ENCODE measurements at regions not wholly inside any gene's neighbourhood (a gene's known extent, or its start where the extent isn't known, plus 50 kb on each side); places are given as distances from the start of the nearest gene placed in this dataset.

DNA sequence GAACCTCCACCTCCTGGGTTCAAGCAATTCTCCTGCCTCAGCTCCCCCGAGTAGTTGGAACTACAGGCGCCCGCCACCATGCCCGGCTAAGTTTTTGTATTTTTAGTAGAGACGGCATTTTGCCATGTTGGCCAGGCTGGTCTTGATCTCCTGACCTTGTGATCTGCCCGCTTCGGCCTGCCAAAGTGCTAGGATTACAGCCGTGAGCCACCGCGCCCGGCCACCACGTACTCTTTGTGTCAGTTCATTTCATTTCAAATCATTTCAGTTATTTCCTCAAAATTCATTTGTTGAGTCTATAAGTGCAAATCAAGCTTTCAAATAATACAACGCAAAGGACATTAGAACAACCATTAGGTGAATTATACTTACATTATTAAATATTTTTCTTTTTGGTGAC, 943.8 kb downstream of the TYW1 start:
- DNase-seq (no peak), ATAC-seq (ENCODE audit: insufficient read depth, low read depth) (no peak)
- Histone ChIP-seq H3K36me3 (ENCODE audit: insufficient read depth, low read length) (no peaks in the 10 kb centered on the region), H3K9me3 (ENCODE audit: insufficient read depth, low read length, severe bottlenecking) (no peaks in the 10 kb centered on the region), H3K27ac (ENCODE audit: low read length) (no peak overlapping the region), H3K4me2 (ENCODE audit: insufficient read depth, low read length) (no peak overlapping the region), H3K27me3 (ENCODE audit: insufficient read depth, low read length, poor library complexity) (no peaks in the 10 kb centered on the region), H2AFZ (ENCODE audit: low read depth, low read length) (no peak overlapping the region), H4K20me1 (ENCODE audit: insufficient read depth, low read length) (no peaks in the 10 kb centered on the region), H3K9ac (ENCODE audit: low read depth, low read length) (no peak overlapping the region), H3K4me3 (ENCODE audit: low read depth in 1 of 2, low read length in 2 of 2) (no peak overlapping the region), H3K4me1 (ENCODE audit: insufficient read depth, low read length) (no peaks in the 10 kb centered on the region), H3K79me2 (ENCODE audit: insufficient read depth, low read length) (no peaks in the 10 kb centered on the region)
- TF ChIP-seq, protein P1, sequence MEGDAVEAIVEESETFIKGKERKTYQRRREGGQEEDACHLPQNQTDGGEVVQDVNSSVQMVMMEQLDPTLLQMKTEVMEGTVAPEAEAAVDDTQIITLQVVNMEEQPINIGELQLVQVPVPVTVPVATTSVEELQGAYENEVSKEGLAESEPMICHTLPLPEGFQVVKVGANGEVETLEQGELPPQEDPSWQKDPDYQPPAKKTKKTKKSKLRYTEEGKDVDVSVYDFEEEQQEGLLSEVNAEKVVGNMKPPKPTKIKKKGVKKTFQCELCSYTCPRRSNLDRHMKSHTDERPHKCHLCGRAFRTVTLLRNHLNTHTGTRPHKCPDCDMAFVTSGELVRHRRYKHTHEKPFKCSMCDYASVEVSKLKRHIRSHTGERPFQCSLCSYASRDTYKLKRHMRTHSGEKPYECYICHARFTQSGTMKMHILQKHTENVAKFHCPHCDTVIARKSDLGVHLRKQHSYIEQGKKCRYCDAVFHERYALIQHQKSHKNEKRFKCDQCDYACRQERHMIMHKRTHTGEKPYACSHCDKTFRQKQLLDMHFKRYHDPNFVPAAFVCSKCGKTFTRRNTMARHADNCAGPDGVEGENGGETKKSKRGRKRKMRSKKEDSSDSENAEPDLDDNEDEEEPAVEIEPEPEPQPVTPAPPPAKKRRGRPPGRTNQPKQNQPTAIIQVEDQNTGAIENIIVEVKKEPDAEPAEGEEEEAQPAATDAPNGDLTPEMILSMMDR (IDR thresholded peaks at IDR 0.05; ENCODE audit: borderline replicate concordance, extremely low read depth, low read length, poor library complexity, severe bottlenecking) = no peak
- TF ChIP-seq EZH2 (IDR thresholded peaks at IDR 0.05; ENCODE audit: borderline replicate concordance, low read depth, low read length, severe bottlenecking) = no peak

- H3K36me3 ChIP-seq (ENCODE audit: insufficient read depth, low read length) = no peaks in the 10 kb centered on the region
- H2AFZ ChIP-seq (ENCODE audit: low read depth, low read length) = no peak overlapping the region
- TF ChIP-seq, protein P1 (IDR thresholded peaks at IDR 0.05; ENCODE audit: borderline replicate concordance, extremely low read depth, low read length, poor library complexity, severe bottlenecking) = no peak
- no peak for TF ChIP-seq EZH2 (IDR thresholded peaks at IDR 0.05; ENCODE audit: borderline replicate concordance, low read depth, low read length, severe bottlenecking)
- H3K4me3 ChIP-seq (ENCODE audit: low read depth in 1 of 2, low read length in 2 of 2) = no peak overlapping the region
- H3K27ac ChIP-seq (ENCODE audit: low read length) = no peak overlapping the region
- no peaks in the 10 kb centered on the region for H3K27me3 ChIP-seq (ENCODE audit: insufficient read depth, low read length, poor library complexity)
- DNase-seq = no peak
- no peaks in the 10 kb centered on the region for H3K4me1 ChIP-seq (ENCODE audit: insufficient read depth, low read length)
- H4K20me1 ChIP-seq (ENCODE audit: insufficient read depth, low read length) = no peaks in the 10 kb centered on the region
- no peak overlapping the region for H3K9ac ChIP-seq (ENCODE audit: low read depth, low read length)
- no peak for ATAC-seq (ENCODE audit: insufficient read depth, low read depth)
- no peaks in the 10 kb centered on the region for H3K9me3 ChIP-seq (ENCODE audit: insufficient read depth, low read length, severe bottlenecking)
- no peak overlapping the region for H3K4me2 ChIP-seq (ENCODE audit: insufficient read depth, low read length)
- no peaks in the 10 kb centered on the region for H3K79me2 ChIP-seq (ENCODE audit: insufficient read depth, low read length)
Observed at GRCh38 chr7:67947191-67947590, 950.6 kb downstream of the TYW1 start.

DNA sequence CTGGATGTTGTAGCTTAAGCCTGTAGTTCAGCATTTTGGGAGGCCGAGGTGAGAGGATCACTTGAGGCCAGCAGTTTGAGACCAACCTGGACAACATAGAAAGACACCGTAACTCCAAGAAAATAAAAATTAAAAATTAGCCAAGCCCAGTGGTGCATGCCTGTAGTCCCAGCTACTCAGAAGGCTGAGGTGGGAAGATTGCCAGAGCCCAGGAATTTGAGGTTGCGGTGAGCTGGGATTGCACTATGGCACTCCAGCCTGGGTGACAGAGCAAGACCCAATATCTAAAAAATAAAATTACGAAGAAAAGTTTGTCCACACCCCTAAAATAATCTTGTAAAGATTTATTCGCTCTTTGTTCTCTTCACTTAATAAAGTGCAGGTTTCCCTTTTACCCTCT, 951.0 kb downstream of the TYW1 start:
- no peaks in the 10 kb centered on the region for H3K79me2 ChIP-seq (ENCODE audit: insufficient read depth, low read length)
- H3K4me1 ChIP-seq (ENCODE audit: insufficient read depth, low read length) = no peaks in the 10 kb centered on the region
- DNase-seq (no peak), ATAC-seq (ENCODE audit: insufficient read depth, low read depth) (no peak)
- no peak overlapping the region for H3K4me3 ChIP-seq (ENCODE audit: low read depth in 1 of 2, low read length in 2 of 2)
- H3K27me3 ChIP-seq (ENCODE audit: insufficient read depth, low read length, poor library complexity) = no peaks in the 10 kb centered on the region
- H3K27ac ChIP-seq (ENCODE audit: low read length) = no peak overlapping the region
- H3K9me3 ChIP-seq (ENCODE audit: insufficient read depth, low read length, severe bottlenecking) = no peaks in the 10 kb centered on the region
- no peak overlapping the region for H2AFZ ChIP-seq (ENCODE audit: low read depth, low read length)
- TF ChIP-seq, protein P1 (IDR thresholded peaks at IDR 0.05; ENCODE audit: borderline replicate concordance, extremely low read depth, low read length, poor library complexity, severe bottlenecking) = no peak
- TF ChIP-seq EZH2 (IDR thresholded peaks at IDR 0.05; ENCODE audit: borderline replicate concordance, low read depth, low read length, severe bottlenecking) = no peak
- H3K9ac ChIP-seq (ENCODE audit: low read depth, low read length) = no peak overlapping the region
- H3K4me2 ChIP-seq (ENCODE audit: insufficient read depth, low read length) = no peak overlapping the region
- no peaks in the 10 kb centered on the region for H4K20me1 ChIP-seq (ENCODE audit: insufficient read depth, low read length)
- H3K36me3 ChIP-seq (ENCODE audit: insufficient read depth, low read length) = no peaks in the 10 kb centered on the region

All from DND-41 (cell line).